Fibroblast of pulmonary artery (primary cell): ENCODE measurements at regions not wholly inside any gene's neighbourhood (a gene's known extent, or its start where the extent isn't known, plus 50 kb on each side); places are given as distances from the start of the nearest gene placed in this dataset.

Experiments used
- DNase-seq: peaks from one replicate; pipeline ENCODE4 v3.0.0-alpha.2; 2010; ENCODE audit warnings: low read depth
- H3K4me3 ChIP-seq: replicated peaks from 2 replicates; pipeline ENCODE4 v1.5.1; 2011; ENCODE audit warnings: low read depth, mild to moderate bottlenecking, control low read depth, low read length, moderate library complexity
- CTCF ChIP-seq: IDR thresholded peaks from 2 replicates; pipeline ENCODE4 v1.5.1; 2011; ENCODE audit warnings: mild to moderate bottlenecking, control low read depth, low read length, inconsistent platforms; ENCODE audit errors: missing control alignments

- no peak for DNase-seq
- no peak for TF ChIP-seq CTCF
- H3K4me3 ChIP-seq: no peak overlapping the region
Measured at GRCh38 chr13:55493297-55493696, 1647.4 kb upstream of the PRR20A start.

- DNase-seq: no peak
- no peak for TF ChIP-seq CTCF
- no peak overlapping the region for H3K4me3 ChIP-seq
Measured at GRCh38 chr13:55497486-55497885, 1643.2 kb upstream of the PRR20A start.

- H3K4me3 ChIP-seq: no peak overlapping the region
- DNase-seq: no peak
- no peak for TF ChIP-seq CTCF
Measured at GRCh38 chr13:55500694-55501093, 1640.0 kb upstream of the PRR20A start.

- no peak for DNase-seq
- no peak overlapping the region for H3K4me3 ChIP-seq
- no peak for TF ChIP-seq CTCF
Measured at GRCh38 chr13:55516610-55517009, 1624.1 kb upstream of the PRR20A start.

GRCh38 chr13:55517312-55517711, 1623.4 kb upstream of the PRR20A start:
- H3K4me3 ChIP-seq: no peak overlapping the region
- no peak for TF ChIP-seq CTCF
- no peak for DNase-seq

- no peak overlapping the region for H3K4me3 ChIP-seq
- DNase-seq: no peak
- TF ChIP-seq CTCF: no peak
Measured at GRCh38 chr13:55528434-55528833, 1612.3 kb upstream of the PRR20A start.

- no peak for DNase-seq
- TF ChIP-seq CTCF: no peak
- no peak overlapping the region for H3K4me3 ChIP-seq
Measured at GRCh38 chr13:55534306-55534705, 1606.4 kb upstream of the PRR20A start.
